ENCODE measurements at regions not wholly inside any gene's neighbourhood (a gene's known extent, or its start where the extent isn't known, plus 50 kb on each side); places are given as distances from the start of the nearest gene placed in this dataset.

DNA sequence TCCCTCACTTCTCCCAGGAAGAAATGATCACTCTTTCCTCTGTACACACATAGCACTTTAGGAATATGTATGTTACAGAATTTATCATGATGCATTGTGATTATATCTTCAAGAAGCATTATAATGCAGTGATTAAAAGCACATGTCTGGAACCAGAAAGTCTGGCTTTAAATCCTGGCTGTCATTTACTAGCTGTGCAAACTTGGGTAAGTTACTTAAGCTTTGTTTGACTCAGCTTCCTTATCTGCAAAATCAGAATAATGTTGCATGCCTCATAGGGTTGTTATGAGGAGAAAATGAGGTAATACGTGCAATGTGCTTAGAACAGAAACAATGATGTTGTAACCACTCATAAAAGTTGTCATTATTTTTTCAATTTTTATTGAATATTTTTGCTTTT is 156.3 kb upstream of the ZKSCAN2 start (continued):
- TF ChIP-seq SIN3A (IDR thresholded peaks at IDR 0.05; ENCODE audit: borderline replicate concordance, low read depth, low read length) (no peak), USF2 (IDR thresholded peaks at IDR 0.05; ENCODE audit: borderline replicate concordance, low read depth, low read length) (no peak), GABPA (IDR thresholded peaks at IDR 0.05; ENCODE audit: low read depth) (no peak), TEAD4 (IDR thresholded peaks at IDR 0.05; ENCODE audit: borderline replicate concordance, insufficient read depth) (peak; percentile 80), EP300 (IDR thresholded peaks at IDR 0.05; ENCODE audit: borderline replicate concordance in 1 of 2, low read depth in 1 of 2, low read length in 1 of 2) (peak in 1 of 2 experiments; percentile 92; a peak in 2 of 4 replicates), NRF1 (IDR thresholded peaks at IDR 0.05; ENCODE audit: low read depth, low read length) (no peak), YY1 (IDR thresholded peaks at IDR 0.05; ENCODE audit: low read depth) (no peak), FOSL2 (IDR thresholded peaks at IDR 0.05; ENCODE audit: borderline replicate concordance, low read depth) (peak; percentile 77; the same call in 1 of the 2 replicates)

GRCh38 chr16:25413133-25413532 is 155.5 kb upstream of the ZKSCAN2 start:
- H2AFZ ChIP-seq (ENCODE audit: low read depth): no peak overlapping the region
- no peak overlapping the region for H3K4me2 ChIP-seq
- peaks cover 7% of the 10 kb centered on the region; the same call in 1 of the 2 replicates for H3K27me3 ChIP-seq (ENCODE audit: insufficient read depth)
- H3K4me3 ChIP-seq (ENCODE audit: low read depth in 2 of 2, low read length in 1 of 2): no peak overlapping the region
- 0 out of 4 replicates have a peak, but pooled peaks cover 0 to 5% of the 10 kb centered on the region in 2 experiments for H3K4me1 ChIP-seq (ENCODE audit: control insufficient read depth in 1 of 2, insufficient read depth in 2 of 2, low read depth in 1 of 2, low read length in 1 of 2)
- H3K79me2 ChIP-seq (ENCODE audit: insufficient read depth): no peaks in the 10 kb centered on the region
- no peak for DNase-seq
- H3K36me3 ChIP-seq (replicated peaks in 1 of 2; ENCODE audit: control insufficient read depth in 1 of 2, insufficient read depth in 2 of 2, low read length in 1 of 2): no peaks in the 10 kb centered on the region
- H3K27ac ChIP-seq (ENCODE audit: low read depth in 2 of 2, low read length in 1 of 2): no peak overlapping the region
- POLR2A ChIA-PET: no interaction called here
- no peaks in the 10 kb centered on the region for H3K9me3 ChIP-seq
- peaks cover 6% of the 10 kb centered on the region for H3F3A ChIP-seq (replicated peaks; ENCODE audit: insufficient read depth)
- H3K9ac ChIP-seq: no peak overlapping the region
- CTCF ChIA-PET: no interaction called here
- no peaks in the 10 kb centered on the region for H4K20me1 ChIP-seq (ENCODE audit: insufficient read depth)
- TF ChIP-seq GABPA (IDR thresholded peaks at IDR 0.05; ENCODE audit: low read depth): no peak
- TF ChIP-seq, protein P1, sequence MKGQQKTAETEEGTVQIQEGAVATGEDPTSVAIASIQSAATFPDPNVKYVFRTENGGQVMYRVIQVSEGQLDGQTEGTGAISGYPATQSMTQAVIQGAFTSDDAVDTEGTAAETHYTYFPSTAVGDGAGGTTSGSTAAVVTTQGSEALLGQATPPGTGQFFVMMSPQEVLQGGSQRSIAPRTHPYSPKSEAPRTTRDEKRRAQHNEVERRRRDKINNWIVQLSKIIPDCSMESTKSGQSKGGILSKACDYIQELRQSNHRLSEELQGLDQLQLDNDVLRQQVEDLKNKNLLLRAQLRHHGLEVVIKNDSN (IDR thresholded peaks at IDR 0.05; ENCODE audit: borderline replicate concordance, low read depth): no peak
- no peak for TF ChIP-seq TAF1 (IDR thresholded peaks at IDR 0.05; ENCODE audit: borderline replicate concordance, low read depth, low read length)
- no peak for TF ChIP-seq RFX5 (IDR thresholded peaks at IDR 0.05; ENCODE audit: low read length)
- no peak for TF ChIP-seq RXRA (IDR thresholded peaks at IDR 0.05; ENCODE audit: borderline replicate concordance, low read depth)
- no peak for TF ChIP-seq TEAD4 (IDR thresholded peaks at IDR 0.05; ENCODE audit: borderline replicate concordance, insufficient read depth)
- TF ChIP-seq RCOR1 (IDR thresholded peaks at IDR 0.05; ENCODE audit: low read length): no peak
- no peak for TF ChIP-seq NFIC (IDR thresholded peaks at IDR 0.05; ENCODE audit: borderline replicate concordance)
- no peak for TF ChIP-seq IRF3 (IDR thresholded peaks at IDR 0.05; ENCODE audit: low read depth, low read length)
- TF ChIP-seq FOSL2 (IDR thresholded peaks at IDR 0.05; ENCODE audit: borderline replicate concordance, low read depth): no peak
- TF ChIP-seq, protein P2, sequence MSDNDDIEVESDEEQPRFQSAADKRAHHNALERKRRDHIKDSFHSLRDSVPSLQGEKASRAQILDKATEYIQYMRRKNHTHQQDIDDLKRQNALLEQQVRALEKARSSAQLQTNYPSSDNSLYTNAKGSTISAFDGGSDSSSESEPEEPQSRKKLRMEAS (IDR thresholded peaks at IDR 0.05; ENCODE audit: low read depth): no peak
- no peak for TF ChIP-seq PBX3 (IDR thresholded peaks at IDR 0.05)
- no peak for TF ChIP-seq CHD2 (IDR thresholded peaks at IDR 0.05; ENCODE audit: low read length, partially characterized antibody)
- no peak for TF ChIP-seq ZBTB33 (IDR thresholded peaks at IDR 0.05; ENCODE audit: borderline replicate concordance, low read depth)
- no peak for TF ChIP-seq FOXM1 (IDR thresholded peaks at IDR 0.05; ENCODE audit: low read depth)
- TF ChIP-seq NRF1 (IDR thresholded peaks at IDR 0.05; ENCODE audit: low read depth, low read length): no peak
- no peak for TF ChIP-seq CTCF (IDR thresholded peaks at IDR 0.05)
- no peak for TF ChIP-seq USF2 (IDR thresholded peaks at IDR 0.05; ENCODE audit: borderline replicate concordance, low read depth, low read length)
- TF ChIP-seq FOXJ3 (CRISPR knock-in tag; IDR thresholded peaks at IDR 0.05): no peak
- no peak for TF ChIP-seq SIN3A (IDR thresholded peaks at IDR 0.05; ENCODE audit: borderline replicate concordance, low read depth, low read length)
- H3K9me2 ChIP-seq: no peaks in the 10 kb centered on the region

Measured in SK-N-SH (cell line).